ENCODE measurements at regions not wholly inside any gene's neighbourhood (a gene's known extent, or its start where the extent isn't known, plus 50 kb on each side); places are given as distances from the start of the nearest gene placed in this dataset.

GRCh38 chr2:14720739-14721138 is 88.2 kb downstream of the LRATD1 start:
- H3K27ac Mint-ChIP-seq = no peak overlapping the region
- no peak for TF ChIP-seq CTCF (IDR thresholded peaks at IDR 0.05; ENCODE audit: unreplicated experiment in 3 of 3)
- no peaks in the 10 kb centered on the region for H3K9me3 Mint-ChIP-seq

GRCh38 chr2:14722904-14723570 is 90.5 kb downstream of the LRATD1 start:
- Mint-ChIP-seq H3K4me3 (no peak overlapping the region), H3K27me3 (ENCODE audit: low read depth) (no peaks in the 10 kb centered on the region), H3K9me3 (no peaks in the 10 kb centered on the region), H3K27ac (no peak overlapping the region), H3K36me3 (ENCODE audit: low read depth) (no peaks in the 10 kb centered on the region), H3K4me1 (no peaks in the 10 kb centered on the region)
- TF ChIP-seq CTCF (IDR thresholded peaks at IDR 0.05; ENCODE audit: unreplicated experiment in 3 of 3) = no peak

More at GRCh38 chr2:14720739-14721138, 88.2 kb downstream of the LRATD1 start:
- no peaks in the 10 kb centered on the region for H3K4me1 Mint-ChIP-seq
- H3K27me3 Mint-ChIP-seq (ENCODE audit: low read depth) = no peaks in the 10 kb centered on the region
- H3K36me3 Mint-ChIP-seq (ENCODE audit: low read depth) = no peaks in the 10 kb centered on the region
- no peak overlapping the region for H3K4me3 Mint-ChIP-seq

- Mint-ChIP-seq H3K4me1 (no peaks in the 10 kb centered on the region), H3K9me3 (no peaks in the 10 kb centered on the region), H3K27me3 (ENCODE audit: low read depth) (no peaks in the 10 kb centered on the region), H3K4me3 (no peak overlapping the region), H3K27ac (no peak overlapping the region), H3K36me3 (ENCODE audit: low read depth) (no peaks in the 10 kb centered on the region)
- TF ChIP-seq CTCF (IDR thresholded peaks at IDR 0.05; ENCODE audit: unreplicated experiment in 3 of 3) = no peak
Measured at GRCh38 chr2:14723684-14724083, 91.2 kb downstream of the LRATD1 start.

GRCh38 chr2:14735696-14736095 is 103.2 kb downstream of the LRATD1 start:
- no peak overlapping the region for H3K27ac Mint-ChIP-seq
- no peaks in the 10 kb centered on the region for H3K36me3 Mint-ChIP-seq (ENCODE audit: low read depth)
- no peaks in the 10 kb centered on the region for H3K27me3 Mint-ChIP-seq (ENCODE audit: low read depth)
- H3K4me1 Mint-ChIP-seq = no peaks in the 10 kb centered on the region
- TF ChIP-seq CTCF (IDR thresholded peaks at IDR 0.05; ENCODE audit: unreplicated experiment in 3 of 3) = no peak
- no peak overlapping the region for H3K4me3 Mint-ChIP-seq
- no peaks in the 10 kb centered on the region for H3K9me3 Mint-ChIP-seq

- Mint-ChIP-seq H3K4me3 (no peak overlapping the region), H3K36me3 (ENCODE audit: low read depth) (no peaks in the 10 kb centered on the region), H3K9me3 (no peaks in the 10 kb centered on the region), H3K27ac (no peak overlapping the region), H3K27me3 (ENCODE audit: low read depth) (peaks cover 4% of the 10 kb centered on the region), H3K4me1 (no peaks in the 10 kb centered on the region)
- TF ChIP-seq CTCF (IDR thresholded peaks at IDR 0.05; ENCODE audit: unreplicated experiment in 3 of 3) = no peak
Measured at GRCh38 chr2:14737201-14737600, 104.7 kb downstream of the LRATD1 start.

GRCh38 chr2:14743861-14744260 is 111.3 kb downstream of the LRATD1 start:
- Mint-ChIP-seq H3K9me3 (no peaks in the 10 kb centered on the region), H3K27me3 (ENCODE audit: low read depth) (peaks cover 9% of the 10 kb centered on the region), H3K36me3 (ENCODE audit: low read depth) (no peaks in the 10 kb centered on the region), H3K27ac (no peak overlapping the region), H3K4me1 (no peaks in the 10 kb centered on the region), H3K4me3 (no peak overlapping the region)
- TF ChIP-seq CTCF (IDR thresholded peaks at IDR 0.05; ENCODE audit: unreplicated experiment in 3 of 3) = no peak
